NB4 (cell line): ENCODE measurements at regions not wholly inside any gene's neighbourhood (a gene's known extent, or its start where the extent isn't known, plus 50 kb on each side); places are given as distances from the start of the nearest gene placed in this dataset.

Experiments
- CTCF ChIP-seq: IDR thresholded peaks from one replicate; pipeline ENCODE4 v1.5.1; 2012; ENCODE audit warnings: low read depth, low read length
- MYC ChIP-seq: IDR thresholded peaks from 2 replicates; pipeline ENCODE4 v1.6.1; 2011; ENCODE audit warnings: low read depth, low read length
- POLR2A ChIP-seq: IDR thresholded peaks from 2 replicates; pipeline ENCODE4 v1.6.1; 2011; ENCODE audit warnings: mild to moderate bottlenecking; ENCODE audit not compliant: insufficient read length; ENCODE audit errors: extremely low read depth

GRCh38 chr2:18901242-18901641, 311.9 kb upstream of the NT5C1B start:
- TF ChIP-seq CTCF (no peak), POLR2A (no peak), MYC (no peak)
